Stomach (tissue), 8 donors: ENCODE measurements at regions not wholly inside any gene's neighbourhood (a gene's known extent, or its start where the extent isn't known, plus 50 kb on each side); places are given as distances from the start of the nearest gene placed in this dataset.

ENCODE experiments used
- DNase-seq, 2 donors: peaks; one replicate each; pipeline versions ENCODE4 v3.0.0 to v3.0.0-alpha.2; 2013 to 2019
- H3K27ac ChIP-seq, 5 donors: fragments of 200-600 bp in 4 of 5; sonication (generic) in 4 of 5; one replicate each; pipeline ENCODE4 v1.5.1; 2013 to 2019; ENCODE audit warnings: mild to moderate bottlenecking in 1 of 5, moderate library complexity in 1 of 5
- H3K27me3 ChIP-seq, 3 donors: fragments of 200-600 bp; sonication (generic); one replicate each; pipeline ENCODE4 v1.5.1; 2017 to 2019; ENCODE audit warnings: mixed run types in 1 of 3
- H3K36me3 ChIP-seq, 4 donors: fragments of 200-600 bp; sonication (generic); 1 replicate in 3 of 4; 2 replicates in 1 of 4; pipeline ENCODE4 v1.5.1; 2016 to 2019
- H3K4me1 ChIP-seq, 4 donors: fragments of 200-600 bp; sonication (generic); one replicate each; pipeline ENCODE4 v1.5.1; 2016 to 2019
- H3K4me3 ChIP-seq, 4 donors: fragments of 200-600 bp; sonication (generic) in 3 of 4; one replicate each; pipeline ENCODE4 v1.5.1; 2016 to 2019; ENCODE audit warnings: mild to moderate bottlenecking in 1 of 4
- H3K9me3 ChIP-seq, 4 donors: fragments of 200-600 bp; sonication (generic); one replicate each; pipeline ENCODE4 v1.5.1; 2016 to 2019
- CTCF ChIP-seq, 7 experiments: fragments of 450-650 bp in 4 of 7; fragments of 200-600 bp in 3 of 7; sonication (generic) in 3 of 7; IDR thresholded peaks; one replicate each; pipeline ENCODE4 v1.5.1; 2016 to 2019; ENCODE audit warnings: antibody characterized with exemption in 7 of 7, control low read depth in 2 of 7, mild to moderate bottlenecking in 1 of 7
- EP300 ChIP-seq: sonication (generic); formaldehyde crosslinking; IDR thresholded peaks from one replicate; pipeline ENCODE4 v1.6.1; 2017; ENCODE audit warnings: antibody characterized with exemption
- POLR2A ChIP-seq, 4 donors: fragments of 450-650 bp; IDR thresholded peaks; one replicate each; pipeline ENCODE4 v1.6.1; 2016; ENCODE audit warnings: antibody characterized with exemption in 4 of 4, control low read depth in 2 of 4, mild to moderate bottlenecking in 1 of 4, moderate library complexity in 1 of 4
- POLR2AphosphoS5 ChIP-seq, 3 donors: sonication (generic); formaldehyde crosslinking; IDR thresholded peaks; one replicate each; pipeline ENCODE4 v1.6.1; 2016; ENCODE audit warnings: antibody characterized with exemption in 3 of 3
- WGBS, 5 donors: extraction: QIAGEN DNeasy Blood & Tissue Kit in 3 of 5; methylation state at CpG; one replicate each; pipeline versions ENCODE4 v1.1.5 to v1.1.7; 2013 to 2018; 5-methylcytosine and 5-hydroxymethylcytosine counted together
- intact Hi-C: fragments of 100-400 bp; cut with DNase I; formaldehyde crosslinking; loops from one replicate; pipeline ENCODE4 v1.15.1; 2023; ENCODE audit warnings: low total_unique reads
- donor health status: healthy with polysubstance abuse.
- donor health status: Bipolar disorder and iron deficiency.
- donor health status: healthy.

- H3K36me3 ChIP-seq: no peaks in the 10 kb centered on the region
- peaks cover 0 to 7% (median 0%) of the 10 kb centered on the region in 4 donors for H3K4me1 ChIP-seq
- intact Hi-C loops: no loop called here
- H3K27me3 ChIP-seq: no peaks in the 10 kb centered on the region
- H3K4me3 ChIP-seq: no peak overlapping the region
- H3K27ac ChIP-seq: no peak overlapping the region
- DNase-seq: no peak
- no peak for TF ChIP-seq POLR2AphosphoS5 (IDR thresholded peaks at IDR 0.05)
- no peak for TF ChIP-seq EP300
- 77 to 92% (median 82%) methylated on average over 1 of the region's 1 CpG for WGBS, 5 donors
- no peaks in the 10 kb centered on the region for H3K9me3 ChIP-seq
These were observed 115.1 kb upstream of the NCK2 start for GRCh38 chr2:105629634-105630033.

- intact Hi-C loops: no loop called here
- WGBS, 5 donors: 38 to 59% (median 42%) methylated on average over 3 of the region's 3 CpGs
These were observed 117.2 kb upstream of the NCK2 start for GRCh38 chr2:105627534-105627933.

GRCh38 chr2:105626966-105627340, 117.8 kb upstream of the NCK2 start:
- Histone ChIP-seq H3K4me3 (no peak overlapping the region), H3K9me3 (no peaks in the 10 kb centered on the region), H3K27ac (peak overlapping the region in 1 of 5 donors; percentile 7), H3K36me3 (no peaks in the 10 kb centered on the region), H3K4me1 (peaks cover 0 to 7% (median 0%) of the 10 kb centered on the region in 4 donors), H3K27me3 (no peaks in the 10 kb centered on the region)
- intact Hi-C loops: no loop called here
- TF ChIP-seq POLR2A (IDR thresholded peaks at IDR 0.05) (no peak), EP300 (no peak), CTCF (IDR thresholded peaks at IDR 0.05) (no peak), POLR2AphosphoS5 (IDR thresholded peaks at IDR 0.05) (no peak)
- DNase-seq: no peak
- WGBS, 5 donors: 62 to 85% (median 76%) methylated on average over 3 of the region's 3 CpGs

More at GRCh38 chr2:105627534-105627933, 117.2 kb upstream of the NCK2 start:
- H3K9me3 ChIP-seq: no peaks in the 10 kb centered on the region
- H3K4me3 ChIP-seq: no peak overlapping the region
- H3K27me3 ChIP-seq: no peaks in the 10 kb centered on the region
- H3K4me1 ChIP-seq: peaks cover 0 to 7% (median 0%) of the 10 kb centered on the region in 4 donors
- TF ChIP-seq POLR2AphosphoS5 (IDR thresholded peaks at IDR 0.05) (no peak), CTCF (IDR thresholded peaks at IDR 0.05) (no peak)
- no peak for DNase-seq
- no peak overlapping the region for H3K27ac ChIP-seq
- no peaks in the 10 kb centered on the region for H3K36me3 ChIP-seq

- Histone ChIP-seq H3K4me1 (peaks cover 0 to 7% (median 0%) of the 10 kb centered on the region in 4 donors), H3K27me3 (no peaks in the 10 kb centered on the region), H3K27ac (peak overlapping the region in 1 of 5 donors; percentile 7), H3K36me3 (no peaks in the 10 kb centered on the region), H3K9me3 (no peaks in the 10 kb centered on the region), H3K4me3 (no peak overlapping the region)
- intact Hi-C loops: no loop called here
- no peak for DNase-seq
- WGBS, 5 donors: 63 to 78% (median 74%) methylated on average over 7 of the region's 7 CpGs
- no peak for TF ChIP-seq POLR2AphosphoS5 (IDR thresholded peaks at IDR 0.05)
- no peak for TF ChIP-seq EP300
- no peak for TF ChIP-seq CTCF (IDR thresholded peaks at IDR 0.05)
- no peak for TF ChIP-seq POLR2A (IDR thresholded peaks at IDR 0.05)
These were observed 118.3 kb upstream of the NCK2 start for GRCh38 chr2:105626212-105626965.

GRCh38 chr2:105625632-105626031, 119.1 kb upstream of the NCK2 start:
- intact Hi-C loops: no loop called here
- no peaks in the 10 kb centered on the region for H3K36me3 ChIP-seq
- H3K4me1 ChIP-seq: peaks cover 0 to 7% (median 0%) of the 10 kb centered on the region in 4 donors
- WGBS, 5 donors: 74 to 87% (median 84%) methylated on average over 9 to 11 of the region's 11 CpGs
- H3K27me3 ChIP-seq: no peaks in the 10 kb centered on the region
- H3K9me3 ChIP-seq: no peaks in the 10 kb centered on the region
- TF ChIP-seq POLR2AphosphoS5 (IDR thresholded peaks at IDR 0.05): no peak
- no peak for TF ChIP-seq POLR2A (IDR thresholded peaks at IDR 0.05)
- no peak for TF ChIP-seq EP300
- no peak for TF ChIP-seq CTCF (IDR thresholded peaks at IDR 0.05)
- H3K4me3 ChIP-seq: no peak overlapping the region
- no peak for DNase-seq
- no peak overlapping the region for H3K27ac ChIP-seq
